NCI-H524 (cell line): ENCODE measurements at regions not wholly inside any gene's neighbourhood (a gene's known extent, or its start where the extent isn't known, plus 50 kb on each side); places are given as distances from the start of the nearest gene placed in this dataset.

ENCODE experiments used
- DNase-seq, 2 experiments: peaks; one replicate each; lab custom pipeline; 2025; lab: John Stamatoyannopoulos, UW

- DNase-seq = no peak
Observed at GRCh38 chr1:47630346-47630745, 192.5 kb downstream of the FOXD2 start.

DNA sequence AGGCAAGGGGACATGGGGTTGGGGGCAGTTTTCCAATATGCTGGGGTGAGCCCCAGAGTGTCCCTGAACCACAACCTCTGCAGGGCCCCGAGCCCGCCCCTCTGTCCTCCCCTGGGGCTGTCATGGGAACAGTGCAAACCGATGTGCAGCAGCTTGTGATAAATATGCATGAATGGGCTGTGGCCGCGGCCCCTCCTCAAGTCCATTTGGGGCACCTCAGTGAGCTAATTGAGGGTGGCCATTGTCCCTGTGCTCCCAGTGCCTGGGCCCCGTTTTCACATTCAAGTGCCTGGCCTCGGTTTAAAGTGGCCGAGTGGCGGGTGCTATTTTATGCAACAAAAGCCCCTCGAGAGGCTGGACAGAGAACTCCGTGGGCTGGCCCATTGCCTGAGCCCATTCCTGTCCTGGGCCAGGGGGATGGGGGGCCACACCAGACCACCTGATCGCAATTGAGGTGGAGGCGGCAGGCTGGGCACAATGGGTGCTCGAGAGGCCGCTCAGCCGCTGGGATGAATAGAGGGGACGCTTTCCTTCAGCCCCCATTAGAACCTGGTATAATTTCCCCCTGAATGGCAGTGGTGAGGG is 193.7 kb downstream of the FOXD2 start:
- no peak for DNase-seq

- DNase-seq = no peak
Observed at GRCh38 chr1:47635111-47635510, 197.3 kb downstream of the FOXD2 start.

DNA sequence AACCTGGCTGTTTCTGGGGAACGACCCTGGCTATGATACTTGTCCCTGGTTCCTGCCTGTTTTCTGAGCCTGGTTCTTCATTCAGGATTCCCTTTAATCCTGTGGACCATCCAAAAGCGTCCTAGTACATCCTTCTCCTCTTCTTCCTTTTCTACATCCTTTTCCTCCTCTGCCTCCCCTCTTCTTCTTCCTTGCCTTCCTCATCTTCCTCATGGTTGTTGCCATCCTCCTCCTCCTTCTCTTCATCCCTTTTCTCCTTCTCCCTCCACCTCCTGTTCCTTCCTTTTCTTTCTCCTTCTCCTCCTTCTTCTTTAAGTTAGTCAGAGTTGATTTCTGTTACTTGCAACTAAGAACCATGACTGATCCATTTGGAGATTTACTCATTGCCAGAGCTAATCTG is 197.8 kb downstream of the FOXD2 start:
- DNase-seq = no peak

DNA sequence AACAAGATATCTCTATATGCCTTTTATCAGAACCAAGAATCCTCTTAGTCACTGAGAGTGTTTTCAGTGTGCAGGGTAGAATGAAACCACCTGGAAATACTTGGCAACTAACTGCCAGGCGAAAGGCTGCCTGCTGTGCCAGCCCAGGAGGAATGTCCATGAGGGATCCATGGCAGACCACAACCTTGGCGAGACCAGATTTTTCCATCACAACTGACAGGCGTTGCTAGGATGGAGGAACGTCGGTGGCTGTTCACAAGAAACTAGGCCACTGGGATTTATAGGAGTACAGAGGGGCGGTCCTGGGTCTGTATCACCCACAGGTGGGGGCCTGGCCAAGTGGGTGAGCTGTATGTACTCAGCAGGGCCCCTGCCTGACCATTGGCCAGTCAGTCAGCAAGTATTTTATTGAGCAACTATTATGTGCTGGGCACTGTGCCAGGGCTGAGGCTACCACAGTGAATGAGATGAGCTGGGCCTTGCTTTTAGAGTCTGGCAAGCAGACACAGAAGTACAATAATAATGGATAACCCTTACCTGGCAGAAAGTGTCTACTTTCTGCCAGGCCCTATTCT is 199.4 kb downstream of the FOXD2 start:
- no peak for DNase-seq

GRCh38 chr1:47638240-47638639 is 200.4 kb downstream of the FOXD2 start:
- no peak for DNase-seq

DNA sequence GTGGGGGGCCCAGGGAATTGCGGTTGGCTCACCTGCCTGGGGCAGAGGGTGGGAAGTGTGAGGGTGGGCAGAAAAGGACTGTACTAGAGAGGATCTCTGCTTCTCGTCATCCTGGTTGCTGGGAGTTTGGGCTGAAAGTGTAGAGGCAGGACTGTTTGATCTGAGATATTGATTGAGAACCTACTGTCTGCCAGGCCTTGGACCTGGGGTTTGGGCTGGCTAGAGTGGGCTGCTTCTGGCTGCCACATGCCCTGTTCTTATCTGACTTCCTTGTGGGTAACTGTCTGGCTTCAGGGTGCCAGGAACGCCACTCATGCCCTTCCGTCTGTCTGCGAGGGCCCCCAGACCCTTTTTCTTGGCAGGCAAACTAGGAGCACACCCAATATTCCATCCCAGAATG is 200.9 kb downstream of the FOXD2 start:
- DNase-seq = no peak

- DNase-seq = peak in 1 of 2 experiments; percentile 24
Observed at GRCh38 chr1:47643306-47644211, 205.7 kb downstream of the FOXD2 start.

DNA sequence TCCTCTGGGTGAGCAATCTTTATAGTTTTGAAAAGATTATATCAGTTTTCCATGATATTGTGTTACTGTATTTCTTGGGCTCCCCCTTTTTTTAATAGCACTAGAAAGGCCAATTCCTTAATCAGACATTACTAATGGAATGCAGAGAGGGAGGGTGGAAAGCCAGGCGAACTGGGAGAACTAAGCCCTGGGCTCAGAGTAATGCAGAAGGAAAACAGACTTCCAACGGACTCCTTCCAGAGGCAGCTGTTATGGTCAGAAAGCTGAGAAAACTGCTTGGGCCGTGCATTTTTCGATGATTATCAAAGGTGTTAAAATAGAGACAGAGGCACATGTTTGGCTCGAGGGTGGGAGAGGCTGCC is 206.3 kb downstream of the FOXD2 start:
- no peak for DNase-seq

DNA sequence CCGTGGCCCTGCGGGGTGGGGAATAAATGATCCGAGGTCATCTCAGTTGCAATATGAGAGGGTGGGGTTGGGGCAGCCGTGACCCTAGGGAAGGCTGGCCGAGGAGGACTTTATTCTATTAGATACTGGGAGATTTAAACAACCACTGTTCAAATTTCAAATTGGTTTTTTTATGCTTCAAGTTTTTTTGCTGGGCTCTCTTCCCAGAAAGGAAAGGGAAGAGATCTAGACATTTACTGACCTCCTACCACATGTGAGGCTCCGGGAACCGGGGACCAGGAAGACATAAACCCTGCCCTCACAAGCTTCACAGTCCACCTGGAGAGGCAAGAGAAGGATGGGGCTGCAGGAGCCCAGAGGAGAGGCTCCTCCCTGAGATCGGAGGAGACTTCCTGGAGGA is 207.3 kb downstream of the FOXD2 start:
- DNase-seq = no peak

- no peak for DNase-seq
Observed at GRCh38 chr1:47646676-47647075, 208.8 kb downstream of the FOXD2 start.

- no peak for DNase-seq
Observed at GRCh38 chr1:47647327-47647845, 209.5 kb downstream of the FOXD2 start.

DNA sequence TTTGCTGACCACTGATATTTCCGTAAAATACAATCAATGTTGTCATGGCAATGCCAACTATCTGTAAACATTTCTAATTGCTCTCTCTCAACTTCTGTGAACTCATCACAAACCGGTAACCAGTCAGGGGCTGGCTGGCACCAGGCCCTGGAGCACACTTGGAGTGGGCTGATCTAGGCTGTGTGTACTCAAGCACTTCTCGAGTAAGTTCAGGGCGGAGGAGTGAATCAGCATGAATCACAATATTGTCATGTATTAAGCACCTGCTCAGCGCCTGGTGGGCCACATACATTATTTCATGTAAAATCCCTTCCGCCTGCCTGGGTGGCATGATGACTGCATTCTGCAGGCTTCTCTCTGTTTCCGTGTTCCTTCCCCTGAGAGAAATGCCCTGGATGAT is 212.4 kb downstream of the FOXD2 start:
- no peak for DNase-seq

DNA sequence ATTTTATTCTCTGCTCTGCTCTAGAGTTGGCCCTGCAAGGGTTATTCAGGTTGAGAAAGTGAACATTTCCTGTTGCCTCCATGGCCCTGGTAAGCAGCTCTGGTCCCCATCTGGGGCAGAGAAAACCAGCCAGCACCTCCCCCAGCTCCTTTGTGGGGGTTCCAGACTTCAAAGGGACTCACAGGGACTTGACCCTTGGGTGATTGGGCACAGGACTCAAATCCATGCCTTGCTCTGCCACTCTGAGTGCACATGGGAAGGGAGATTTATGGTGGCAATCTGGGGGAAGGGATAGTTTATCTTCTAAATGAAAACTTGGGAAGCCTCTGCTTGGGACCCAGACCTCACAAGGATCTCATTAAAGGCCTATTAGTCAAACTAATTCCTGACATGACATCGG is 212.8 kb downstream of the FOXD2 start:
- no peak for DNase-seq

GRCh38 chr1:47651311-47652089 is 213.7 kb downstream of the FOXD2 start:
- no peak for DNase-seq

- DNase-seq = no peak
Observed at GRCh38 chr1:47655521-47656300, 217.9 kb downstream of the FOXD2 start.

DNA sequence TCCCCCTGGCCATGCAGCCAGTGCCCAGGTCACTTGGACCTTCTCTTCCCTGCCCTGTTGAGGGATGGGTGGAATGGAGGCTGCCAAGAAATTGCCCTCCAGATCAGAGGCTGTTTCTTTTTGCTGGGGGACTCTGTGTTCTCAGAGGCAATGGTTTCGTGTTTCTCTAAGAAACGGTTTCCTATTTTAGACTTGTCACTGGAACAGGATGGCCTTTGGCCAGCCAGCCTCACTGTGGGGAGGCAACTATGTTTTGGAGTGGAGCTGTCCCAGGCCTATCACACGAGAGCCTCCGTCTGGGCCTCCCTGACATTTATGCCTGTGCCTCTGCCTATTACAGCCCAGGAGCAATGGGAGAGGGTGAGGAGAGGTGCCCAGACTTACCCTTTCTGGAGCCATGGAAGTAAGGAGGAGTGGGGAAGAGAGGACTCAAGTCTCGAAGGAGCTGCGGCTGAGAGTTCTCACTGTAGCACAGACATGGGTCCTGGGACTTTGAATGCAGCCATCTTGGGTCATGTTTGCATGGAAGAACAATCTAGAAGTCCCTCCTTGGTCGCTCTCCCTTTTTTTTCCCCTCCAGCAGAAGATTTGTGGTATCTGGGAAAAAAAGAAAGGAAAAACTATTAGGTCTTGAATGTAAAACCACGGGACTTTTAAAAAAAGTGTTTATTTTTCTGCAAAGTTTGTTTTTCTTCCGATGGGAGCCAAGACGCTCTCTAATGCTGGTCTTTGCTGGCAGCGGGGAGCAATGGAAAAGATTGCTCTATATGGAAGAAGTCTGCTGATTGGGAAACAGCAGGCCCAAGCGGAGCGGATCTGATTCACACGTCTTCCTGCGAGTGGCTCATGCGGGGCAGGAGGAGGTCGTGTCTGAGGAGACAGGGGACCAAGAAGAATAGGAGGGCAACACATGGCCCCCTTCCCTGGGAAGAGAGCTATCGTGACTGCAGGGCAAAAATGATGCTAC is 219.2 kb downstream of the FOXD2 start:
- DNase-seq = no peak

DNA sequence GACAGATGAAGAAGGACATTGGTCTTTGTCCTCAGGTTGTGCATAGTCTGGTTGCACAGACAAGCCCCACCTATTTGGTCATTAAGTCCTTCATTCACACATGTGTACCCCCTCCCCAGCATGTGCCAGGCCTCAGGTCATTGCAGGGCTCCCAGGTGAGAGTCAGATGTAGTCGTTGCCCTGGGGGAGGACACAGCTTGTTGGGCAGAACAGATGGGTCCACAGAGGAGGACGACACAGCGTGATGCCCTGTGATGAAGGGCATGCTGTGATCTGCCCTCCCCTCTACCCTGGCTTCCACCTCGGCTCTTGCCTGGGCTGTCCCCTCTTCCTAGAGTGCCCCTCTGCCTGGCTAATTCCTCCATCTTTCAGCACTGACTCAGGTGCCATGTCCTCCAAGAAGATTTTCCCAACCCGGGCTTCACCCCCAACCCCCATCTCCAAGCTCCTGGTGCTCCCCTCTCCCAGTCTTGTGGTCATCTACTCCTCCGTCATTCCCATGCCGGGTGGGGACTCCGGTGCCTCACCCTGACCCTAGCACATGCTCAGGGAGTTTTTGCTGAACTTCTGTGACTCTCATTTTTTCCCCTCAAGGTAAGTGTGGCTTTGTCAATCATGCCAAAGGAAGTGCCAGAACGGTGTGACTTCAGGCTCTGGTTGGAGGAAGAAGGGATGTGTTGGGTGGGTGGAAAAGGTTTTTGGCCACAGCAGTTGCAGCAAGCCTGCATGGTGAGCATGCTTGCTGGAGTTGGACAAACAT is 220.5 kb downstream of the FOXD2 start:
- DNase-seq = no peak

GRCh38 chr1:47659146-47659545 is 221.3 kb downstream of the FOXD2 start:
- no peak for DNase-seq

DNA sequence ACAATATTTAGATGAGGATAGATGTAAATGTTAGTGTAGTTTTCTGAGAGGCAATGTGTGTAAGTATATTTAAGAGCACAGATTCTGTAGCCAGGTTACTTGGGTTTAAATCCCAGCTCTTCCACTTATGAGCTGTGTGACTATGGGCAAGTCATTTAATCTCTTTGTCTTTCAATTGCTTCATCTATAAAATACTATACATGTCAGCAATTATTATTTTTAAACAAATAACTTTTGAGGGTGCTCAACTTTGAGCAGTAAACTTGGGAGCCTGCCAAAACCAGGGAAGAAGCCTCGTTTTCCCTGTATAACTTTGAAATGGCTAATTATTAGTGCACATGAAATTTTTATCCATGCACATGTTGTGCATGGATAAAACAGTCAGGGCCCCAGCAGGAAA is 222.8 kb downstream of the FOXD2 start:
- DNase-seq = no peak
